Type B pancreatic cell (in vitro differentiated cells): ENCODE measurements at regions not wholly inside any gene's neighbourhood (a gene's known extent, or its start where the extent isn't known, plus 50 kb on each side); places are given as distances from the start of the nearest gene placed in this dataset.

Experiments used
- DNase-seq: peaks from one replicate; pipeline ENCODE4 v3.0.0; 2021; ENCODE audit warnings: mixed read lengths; ENCODE audit not compliant: unreplicated experiment; ENCODE audit errors: extremely low spot score
- H3K27ac Mint-ChIP-seq: 2 replicates; pipeline ENCODE4 v1.8.0; 2021; ENCODE audit warnings: mild to moderate bottlenecking, mixed read lengths
- H3K27me3 Mint-ChIP-seq: 2 replicates; pipeline ENCODE4 v1.8.0; 2021; ENCODE audit warnings: mixed read lengths
- H3K36me3 Mint-ChIP-seq: 2 replicates; pipeline ENCODE4 v1.8.0; 2021; ENCODE audit warnings: mixed read lengths
- H3K4me1 Mint-ChIP-seq: one replicate; pipeline ENCODE4 v1.8.0; 2021; ENCODE audit warnings: mixed read lengths; ENCODE audit not compliant: unreplicated experiment
- H3K4me3 Mint-ChIP-seq: 2 replicates; pipeline ENCODE4 v1.8.0; 2021; ENCODE audit warnings: mild to moderate bottlenecking, mixed read lengths
- H3K9me3 Mint-ChIP-seq: 2 replicates; pipeline ENCODE4 v1.8.0; 2021; ENCODE audit warnings: mixed read lengths
- TF ChIP-seq, protein P1 (sequence below): fragments of 200-600 bp; sonication (generic); conservative IDR thresholded peaks from 2 replicates; pipeline ENCODE4 v1.5.0; 2021; ENCODE audit warnings: antibody characterized with exemption, mild to moderate bottlenecking

DNA sequence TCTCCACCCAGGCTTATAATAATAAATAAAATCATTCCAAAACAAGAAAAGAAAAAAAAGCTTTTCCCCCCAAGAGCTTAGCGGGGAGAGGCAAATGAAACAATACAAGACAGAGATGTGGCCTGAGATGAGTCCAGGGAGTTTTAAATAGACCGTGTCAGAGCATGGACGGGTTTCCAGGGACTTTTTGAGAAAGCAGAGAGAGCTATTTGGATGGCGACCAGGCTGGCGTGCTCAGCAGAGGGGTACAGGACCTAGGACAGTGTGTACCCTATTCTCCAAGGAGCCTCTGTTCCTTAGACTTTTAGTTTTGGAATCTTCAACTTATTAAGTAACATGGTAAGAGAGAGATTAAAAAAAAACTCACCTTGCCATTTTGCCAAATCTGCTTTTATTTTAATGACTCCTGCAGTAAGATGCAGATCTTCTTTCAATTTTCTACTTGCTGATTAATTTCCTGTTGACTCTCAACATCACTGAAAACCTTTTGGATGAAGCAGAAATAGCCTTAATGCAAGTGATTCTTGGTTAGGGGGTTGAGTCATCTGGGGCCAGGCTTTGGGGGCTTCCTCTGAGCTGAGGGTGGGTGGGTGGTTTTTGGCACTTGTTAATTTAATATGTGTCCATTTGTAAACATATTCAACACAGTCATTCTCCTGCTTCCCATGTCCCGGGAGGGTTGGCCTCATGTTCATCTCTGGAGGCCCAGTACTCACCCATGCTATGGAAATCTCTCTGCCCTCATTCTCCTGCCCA is 49.6 kb upstream of the OSMR start:
- H3K4me1 Mint-ChIP-seq, result no peaks in the 10 kb centered on the region
- no peak overlapping the region for H3K27ac Mint-ChIP-seq
- no peak for DNase-seq
- H3K9me3 Mint-ChIP-seq, result no peaks in the 10 kb centered on the region
- H3K4me3 Mint-ChIP-seq, result no peak overlapping the region
- TF ChIP-seq, protein P1, sequence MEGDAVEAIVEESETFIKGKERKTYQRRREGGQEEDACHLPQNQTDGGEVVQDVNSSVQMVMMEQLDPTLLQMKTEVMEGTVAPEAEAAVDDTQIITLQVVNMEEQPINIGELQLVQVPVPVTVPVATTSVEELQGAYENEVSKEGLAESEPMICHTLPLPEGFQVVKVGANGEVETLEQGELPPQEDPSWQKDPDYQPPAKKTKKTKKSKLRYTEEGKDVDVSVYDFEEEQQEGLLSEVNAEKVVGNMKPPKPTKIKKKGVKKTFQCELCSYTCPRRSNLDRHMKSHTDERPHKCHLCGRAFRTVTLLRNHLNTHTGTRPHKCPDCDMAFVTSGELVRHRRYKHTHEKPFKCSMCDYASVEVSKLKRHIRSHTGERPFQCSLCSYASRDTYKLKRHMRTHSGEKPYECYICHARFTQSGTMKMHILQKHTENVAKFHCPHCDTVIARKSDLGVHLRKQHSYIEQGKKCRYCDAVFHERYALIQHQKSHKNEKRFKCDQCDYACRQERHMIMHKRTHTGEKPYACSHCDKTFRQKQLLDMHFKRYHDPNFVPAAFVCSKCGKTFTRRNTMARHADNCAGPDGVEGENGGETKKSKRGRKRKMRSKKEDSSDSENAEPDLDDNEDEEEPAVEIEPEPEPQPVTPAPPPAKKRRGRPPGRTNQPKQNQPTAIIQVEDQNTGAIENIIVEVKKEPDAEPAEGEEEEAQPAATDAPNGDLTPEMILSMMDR, result no peak
- H3K27me3 Mint-ChIP-seq, result peaks cover 3% of the 10 kb centered on the region
- no peaks in the 10 kb centered on the region for H3K36me3 Mint-ChIP-seq
